KG1 (cell line): ENCODE measurements at regions not wholly inside any gene's neighbourhood (a gene's known extent, or its start where the extent isn't known, plus 50 kb on each side); places are given as distances from the start of the nearest gene placed in this dataset.

Source experiments
- DNase-seq: peaks from one replicate; lab custom pipeline; 2025; lab: John Stamatoyannopoulos, UW

DNA sequence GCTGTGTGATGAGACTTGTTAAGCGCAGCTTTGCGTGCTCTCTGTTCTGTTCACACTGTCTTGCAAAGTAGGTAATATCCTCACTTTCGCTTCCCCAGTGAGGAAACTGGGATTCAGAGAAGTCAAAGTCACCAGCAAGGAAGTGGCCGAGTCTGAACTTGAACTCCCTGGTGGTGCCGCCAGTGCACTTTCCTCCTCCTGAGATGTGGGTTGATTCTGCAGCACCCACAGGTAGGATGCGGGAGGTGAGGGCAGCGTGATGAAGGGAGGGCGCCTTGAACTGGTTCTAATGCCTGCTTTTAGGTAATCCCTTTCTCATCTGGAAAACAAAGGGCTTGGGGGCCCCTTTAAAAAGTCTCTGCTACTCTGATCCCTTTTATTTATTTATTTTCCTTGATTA is 54.9 kb upstream of the IGF1 start:
- no peak for DNase-seq

DNA sequence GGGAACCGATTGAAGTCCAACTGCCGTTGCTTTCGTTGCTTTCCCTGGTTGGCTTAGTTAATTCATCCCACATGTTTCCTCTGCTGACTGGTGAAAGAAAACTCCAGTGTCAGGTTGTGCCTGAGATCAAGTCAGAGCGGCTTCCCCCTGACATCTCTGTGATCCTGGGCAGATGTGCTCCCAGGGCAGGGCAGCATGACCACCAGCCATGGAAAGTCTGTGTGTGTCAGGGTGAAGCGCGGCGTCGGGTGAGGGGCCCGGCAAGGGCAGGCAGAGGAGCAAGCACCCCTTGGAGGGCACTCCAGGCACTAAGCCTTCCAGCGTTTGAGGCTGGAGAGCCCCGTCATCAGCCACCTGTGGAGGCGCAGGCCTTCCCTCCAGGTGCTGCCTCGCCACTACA is 54.5 kb upstream of the IGF1 start:
- no peak for DNase-seq

DNA sequence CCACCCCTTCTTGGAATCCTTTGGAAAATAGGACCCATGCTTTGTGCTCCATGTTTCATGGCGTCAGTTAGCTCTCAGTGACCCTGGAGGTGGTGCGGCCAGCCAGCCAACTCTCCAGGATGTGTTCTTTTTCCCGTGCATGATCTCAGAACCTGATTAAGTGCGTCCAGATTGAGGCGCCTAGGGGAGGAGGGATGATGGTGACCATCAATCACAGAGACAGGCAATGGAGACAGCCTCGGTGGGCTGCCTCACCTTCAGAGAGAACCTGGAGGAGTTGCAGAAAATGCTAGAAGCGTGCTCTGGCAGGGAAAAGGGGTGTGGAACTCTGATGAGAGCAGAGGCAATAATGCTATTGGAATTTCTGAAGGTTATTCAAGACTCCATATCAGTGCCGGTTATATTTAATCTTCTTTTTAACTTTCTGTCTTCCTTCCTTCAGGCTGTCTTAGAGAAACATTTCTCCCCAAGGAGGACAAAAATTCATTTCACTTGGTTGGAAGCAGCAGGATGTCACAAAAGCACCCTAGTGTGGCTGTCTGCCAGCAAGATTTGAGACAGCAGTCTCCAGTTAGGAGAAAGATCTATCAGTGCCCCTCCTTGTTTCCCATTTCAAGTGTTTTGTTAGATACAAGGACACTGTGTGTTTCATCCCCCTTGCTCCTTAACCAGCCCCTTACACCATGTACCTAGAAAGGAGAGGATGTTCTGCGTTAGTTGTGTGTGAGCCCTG is 53.3 kb upstream of the IGF1 start:
- DNase-seq = no peak
